Left ventricle myocardium inferior (tissue), 1 donor: ENCODE measurements at regions not wholly inside any gene's neighbourhood (a gene's known extent, or its start where the extent isn't known, plus 50 kb on each side); places are given as distances from the start of the nearest gene placed in this dataset.
"Not testable (repeated sequence)": the region's sequence is repeated elsewhere in the genome, so short reads cannot be mapped to it uniquely, and the experiment has no call there.

Source experiments
- DNase-seq: peaks from one replicate; pipeline ENCODE4 v3.0.0-alpha.2; 2020
- H3K27ac ChIP-seq: fragments of 200-600 bp; replicated peaks from 2 replicates; pipeline ENCODE4 v1.8.0; 2021
- H3K27me3 ChIP-seq: fragments of 200-600 bp; 2 replicates; pipeline ENCODE4 v1.8.0; 2021; ENCODE audit warnings: low read depth
- H3K36me3 ChIP-seq: fragments of 200-600 bp; 2 replicates; pipeline ENCODE4 v1.8.0; 2021
- H3K4me1 ChIP-seq: fragments of 200-600 bp; 2 replicates; pipeline ENCODE4 v1.8.0; 2021
- H3K4me3 ChIP-seq: fragments of 200-600 bp; 2 replicates; pipeline ENCODE4 v1.8.0; 2021; ENCODE audit warnings: mild to moderate bottlenecking, moderate library complexity
- H3K9me3 ChIP-seq: fragments of 200-600 bp; replicated peaks from 2 replicates; pipeline ENCODE4 v1.8.0; 2021
- CTCF ChIP-seq: fragments of 200-600 bp; IDR thresholded peaks from 2 replicates; pipeline ENCODE4 v1.8.0; 2021; ENCODE audit warnings: antibody characterized with exemption, mild to moderate bottlenecking, borderline replicate concordance
- intact Hi-C: fragments of 100-400 bp; cut with micrococcal nuclease; formaldehyde crosslinking; loops from one replicate; pipeline ENCODE4 v1.11.0; 2022
- donor health status: DM: no; HTN: yes; CAD: no; lungs with severe emphysema.

GRCh38 chr11:109677231-109677630 lies 255.2 kb downstream of the C11orf87 start:
- H3K27ac ChIP-seq = no peak overlapping the region
- DNase-seq = no peak
- intact Hi-C loops = no loop called here
- H3K27me3 ChIP-seq = no peaks in the 10 kb centered on the region
- no peaks in the 10 kb centered on the region for H3K4me1 ChIP-seq
- H3K4me3 ChIP-seq = no peak overlapping the region
- H3K9me3 ChIP-seq = no peaks in the 10 kb centered on the region
- TF ChIP-seq CTCF = no peak
- no peaks in the 10 kb centered on the region for H3K36me3 ChIP-seq

GRCh38 chr11:109677876-109678275 lies 255.9 kb downstream of the C11orf87 start:
- H3K27me3 ChIP-seq = no peaks in the 10 kb centered on the region
- no peaks in the 10 kb centered on the region for H3K4me1 ChIP-seq
- DNase-seq = no peak
- H3K4me3 ChIP-seq = no peak overlapping the region
- H3K9me3 ChIP-seq = no peaks in the 10 kb centered on the region
- TF ChIP-seq CTCF = no peak
- intact Hi-C loops = no loop called here
- H3K36me3 ChIP-seq = no peaks in the 10 kb centered on the region
- H3K27ac ChIP-seq = no peak overlapping the region

GRCh38 chr11:109680127-109680526 lies 258.1 kb downstream of the C11orf87 start:
- no peaks in the 10 kb centered on the region for H3K36me3 ChIP-seq
- no peaks in the 10 kb centered on the region for H3K27me3 ChIP-seq
- H3K9me3 ChIP-seq = no peaks in the 10 kb centered on the region
- H3K4me3 ChIP-seq = no peak overlapping the region
- no peaks in the 10 kb centered on the region for H3K4me1 ChIP-seq
- H3K27ac ChIP-seq = no peak overlapping the region
- intact Hi-C loops = no loop called here
- TF ChIP-seq CTCF = no peak
- no peak for DNase-seq

GRCh38 chr11:109682788-109683187 lies 260.8 kb downstream of the C11orf87 start:
- H3K9me3 ChIP-seq, H3K4me1 ChIP-seq, intact Hi-C loops, H3K27ac ChIP-seq, H3K36me3 ChIP-seq, DNase-seq, H3K27me3 ChIP-seq, H3K4me3 ChIP-seq: not testable (repeated sequence)

GRCh38 chr11:109695696-109696095 lies 273.7 kb downstream of the C11orf87 start:
- Histone ChIP-seq H3K36me3 (no peaks in the 10 kb centered on the region), H3K9me3 (peaks cover 48% of the 10 kb centered on the region), H3K4me1 (no peaks in the 10 kb centered on the region), H3K4me3 (no peak overlapping the region), H3K27ac (no peak overlapping the region), H3K27me3 (no peaks in the 10 kb centered on the region)
- TF ChIP-seq CTCF = no peak
- DNase-seq = no peak
- intact Hi-C loops = no loop called here

GRCh38 chr11:109696191-109696897 lies 274.4 kb downstream of the C11orf87 start:
- intact Hi-C loops = no loop called here
- no peak overlapping the region for H3K4me3 ChIP-seq
- H3K9me3 ChIP-seq = peaks cover 48% of the 10 kb centered on the region
- DNase-seq = no peak
- H3K27me3 ChIP-seq = no peaks in the 10 kb centered on the region
- no peaks in the 10 kb centered on the region for H3K4me1 ChIP-seq
- TF ChIP-seq CTCF = no peak
- no peaks in the 10 kb centered on the region for H3K36me3 ChIP-seq
- H3K27ac ChIP-seq = no peak overlapping the region
